Ishikawa (cell line): ENCODE measurements at regions not wholly inside any gene's neighbourhood (a gene's known extent, or its start where the extent isn't known, plus 50 kb on each side); places are given as distances from the start of the nearest gene placed in this dataset.

Experiments used
- CEBPB ChIP-seq: IDR thresholded peaks from 2 replicates; pipeline ENCODE4 v1.6.1; 2012
- CREB1 ChIP-seq: IDR thresholded peaks from 2 replicates; pipeline ENCODE4 v1.6.1; 2012; ENCODE audit warnings: low read depth
- EGR1 ChIP-seq: IDR thresholded peaks from 2 replicates; pipeline ENCODE4 v1.6.1; 2012
- EP300 ChIP-seq: IDR thresholded peaks from 2 replicates; pipeline ENCODE4 v1.6.1; 2012; ENCODE audit warnings: borderline replicate concordance
- FOXM1 ChIP-seq: IDR thresholded peaks from 2 replicates; pipeline ENCODE4 v1.6.1; 2012; ENCODE audit warnings: low read depth, borderline replicate concordance
- MAX ChIP-seq: IDR thresholded peaks from 2 replicates; pipeline ENCODE4 v1.6.1; 2012
- NFIC ChIP-seq: IDR thresholded peaks from 2 replicates; pipeline ENCODE4 v1.6.1; 2012
- RAD21 ChIP-seq: IDR thresholded peaks from 2 replicates; pipeline ENCODE4 v1.6.1; 2012; ENCODE audit warnings: low read depth
- REST ChIP-seq: IDR thresholded peaks from 2 replicates; pipeline ENCODE4 v1.6.1; 2012; ENCODE audit warnings: low read depth, mild to moderate bottlenecking
- TAF1 ChIP-seq: IDR thresholded peaks from 2 replicates; pipeline ENCODE4 v1.6.1; 2012; ENCODE audit warnings: low read depth, mild to moderate bottlenecking
- TCF12 ChIP-seq: IDR thresholded peaks from 2 replicates; pipeline ENCODE4 v1.6.1; 2012; ENCODE audit warnings: low read depth
- TEAD4 ChIP-seq: IDR thresholded peaks from 2 replicates; pipeline ENCODE4 v1.6.1; 2012
- USF1 ChIP-seq: IDR thresholded peaks from 2 replicates; pipeline ENCODE4 v1.6.1; 2012
- YY1 ChIP-seq: IDR thresholded peaks from 2 replicates; pipeline ENCODE4 v1.6.1; 2012; ENCODE audit warnings: low read depth
- ZBTB7A ChIP-seq: IDR thresholded peaks from 2 replicates; pipeline ENCODE4 v1.6.1; 2012; ENCODE audit warnings: low read depth

GRCh38 chr11:69396051-69396947, 85.2 kb upstream of the LINC01488 start:
- TF ChIP-seq RAD21 = no peak
- TF ChIP-seq CREB1 = no peak
- TF ChIP-seq EP300 = no peak
- no peak for TF ChIP-seq MAX
- TF ChIP-seq TCF12 = no peak
- TF ChIP-seq TAF1 = no peak
- no peak for TF ChIP-seq FOXM1
- TF ChIP-seq CEBPB = no peak
- no peak for TF ChIP-seq REST
- no peak for TF ChIP-seq USF1
- TF ChIP-seq EGR1 = no peak
- TF ChIP-seq NFIC = no peak

GRCh38 chr11:69396948-69397307, 84.5 kb upstream of the LINC01488 start:
- TF ChIP-seq MAX = no peak
- TF ChIP-seq TAF1 = no peak
- no peak for TF ChIP-seq ZBTB7A
- TF ChIP-seq TEAD4 = no peak
- no peak for TF ChIP-seq USF1
- TF ChIP-seq TCF12 = no peak
- TF ChIP-seq CREB1 = no peak
- no peak for TF ChIP-seq EGR1
- no peak for TF ChIP-seq YY1
- no peak for TF ChIP-seq FOXM1
- no peak for TF ChIP-seq NFIC
- TF ChIP-seq RAD21 = no peak
- no peak for TF ChIP-seq EP300

GRCh38 chr11:69397732-69398131, 83.7 kb upstream of the LINC01488 start:
- no peak for TF ChIP-seq TAF1
- no peak for TF ChIP-seq CEBPB
- no peak for TF ChIP-seq TEAD4
- TF ChIP-seq RAD21 = no peak
- TF ChIP-seq TCF12 = no peak
- no peak for TF ChIP-seq CREB1
- TF ChIP-seq EGR1 = no peak
- TF ChIP-seq MAX = no peak
- TF ChIP-seq REST = no peak

- no peak for TF ChIP-seq RAD21
- TF ChIP-seq ZBTB7A = no peak
- no peak for TF ChIP-seq EGR1
- TF ChIP-seq TAF1 = no peak
- TF ChIP-seq USF1 = no peak
- no peak for TF ChIP-seq CEBPB
- no peak for TF ChIP-seq TEAD4
- no peak for TF ChIP-seq YY1
- TF ChIP-seq FOXM1 = no peak
- TF ChIP-seq NFIC = no peak
- no peak for TF ChIP-seq EP300
Observed at GRCh38 chr11:69398529-69399492, 82.7 kb upstream of the LINC01488 start.
